PFSK-1 (cell line): ENCODE measurements at regions not wholly inside any gene's neighbourhood (a gene's known extent, or its start where the extent isn't known, plus 50 kb on each side); places are given as distances from the start of the nearest gene placed in this dataset.

Experiments used
- FOXP2 ChIP-seq: optimal IDR thresholded peaks from 2 replicates; pipeline ENCODE3; 2011; ENCODE audit warnings: borderline replicate concordance, control low read depth, inconsistent platforms; ENCODE audit not compliant: insufficient read depth; ENCODE audit errors: extremely low read length, extremely low read depth
- POLR2AphosphoS5 ChIP-seq: IDR thresholded peaks from 2 replicates; pipeline ENCODE4 v1.6.1; 2012; ENCODE audit warnings: low read depth, mild to moderate bottlenecking, control low read depth, low read length, moderate library complexity
- REST ChIP-seq, 2 experiments: IDR thresholded peaks; 2 replicates each; pipeline versions ENCODE4 v1.6.1 to v1.8.0; 2011 to 2012; ENCODE audit warnings: low read depth in 2 of 2, low read length in 2 of 2, control low read depth in 1 of 2, inconsistent platforms in 1 of 2, mild to moderate bottlenecking in 1 of 2, moderate library complexity in 1 of 2; ENCODE audit not compliant: insufficient read depth in 1 of 2
- SIN3A ChIP-seq: IDR thresholded peaks from 2 replicates; pipeline ENCODE4 v1.6.1; 2012; ENCODE audit warnings: mild to moderate bottlenecking, low read length, moderate library complexity, borderline replicate concordance; ENCODE audit not compliant: insufficient read depth
- TAF1 ChIP-seq: IDR thresholded peaks from 2 replicates; pipeline ENCODE4 v1.6.1; 2012; ENCODE audit warnings: low read length, control low read depth, borderline replicate concordance; ENCODE audit not compliant: insufficient read depth

DNA sequence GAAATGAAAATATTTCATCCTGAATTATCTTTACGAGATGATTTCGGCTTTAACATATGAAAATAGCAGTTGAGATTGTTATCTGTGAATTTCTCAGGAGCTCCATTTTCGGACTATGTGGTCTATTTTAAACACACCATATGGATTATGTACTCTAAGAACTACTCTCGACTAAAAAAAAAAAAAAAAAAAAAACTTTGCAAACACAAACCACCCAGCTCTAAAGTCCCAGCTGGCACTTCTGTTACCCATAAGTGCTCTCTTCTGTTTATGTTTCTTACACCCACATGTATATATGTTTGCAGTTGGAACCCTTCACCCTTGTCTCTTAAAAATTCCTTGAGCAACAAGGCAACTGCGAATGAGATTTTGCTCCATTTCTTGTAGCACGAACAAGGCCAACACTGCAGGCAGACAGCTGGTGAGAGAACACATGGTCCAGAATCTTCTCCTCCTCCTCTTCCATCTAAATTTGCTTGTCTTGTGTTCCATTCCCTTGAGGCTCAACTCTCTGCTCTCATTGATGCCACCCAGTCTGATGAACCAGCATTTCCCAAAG is 172.7 kb upstream of the HCCS start:
- TF ChIP-seq TAF1 (no peak), SIN3A (no peak), FOXP2 (no peak)

DNA sequence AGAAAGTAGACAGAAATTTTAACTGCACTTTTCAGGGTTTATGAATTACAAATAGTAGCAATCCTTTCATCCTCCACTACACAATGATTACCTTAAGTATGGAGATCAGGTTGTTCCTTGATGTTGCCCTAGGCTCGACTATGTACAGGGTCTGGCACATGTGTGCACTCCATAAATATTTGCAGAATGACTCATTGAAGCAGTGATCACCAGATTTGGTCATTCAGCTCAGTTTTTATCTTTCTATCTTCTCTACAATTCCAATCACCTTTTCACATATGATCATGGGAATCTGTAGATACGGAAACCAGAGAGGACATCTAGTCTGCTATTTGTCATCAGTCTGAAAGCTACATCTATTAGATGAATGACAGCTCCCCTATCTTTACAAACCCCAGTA is 171.7 kb upstream of the HCCS start:
- TF ChIP-seq SIN3A: no peak
- no peak for TF ChIP-seq TAF1
- TF ChIP-seq FOXP2: no peak
- no peak for TF ChIP-seq POLR2AphosphoS5
- no peak for TF ChIP-seq REST (IDR thresholded peaks at IDR 0.05; ENCODE audit: insufficient read depth in 1 of 2, low read depth in 2 of 2, low read length in 2 of 2)

GRCh38 chrX:10944136-10944885 is 166.8 kb upstream of the HCCS start:
- TF ChIP-seq SIN3A (no peak), REST (IDR thresholded peaks at IDR 0.05; ENCODE audit: insufficient read depth in 1 of 2, low read depth in 2 of 2, low read length in 2 of 2) (no peak), TAF1 (no peak), POLR2AphosphoS5 (no peak), FOXP2 (no peak)

DNA sequence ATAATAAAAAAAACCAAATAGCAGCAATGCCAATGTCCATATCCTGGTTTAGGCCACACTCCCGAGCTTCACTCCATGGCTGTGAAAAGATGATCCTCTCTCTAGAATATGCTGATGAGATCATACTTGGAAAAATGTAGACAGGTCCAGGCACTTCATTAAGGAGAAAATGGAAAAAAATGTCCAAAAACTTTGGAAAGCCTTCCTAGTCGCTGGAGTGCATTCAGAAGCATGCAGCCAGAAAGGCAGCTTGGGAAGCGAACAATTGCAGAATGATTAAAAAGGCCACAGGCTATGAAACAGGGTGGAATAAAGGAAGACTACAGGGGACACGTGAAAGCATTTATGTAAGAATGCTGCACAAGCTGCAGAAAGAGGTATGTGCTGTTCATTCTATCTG is 165.6 kb upstream of the HCCS start:
- TF ChIP-seq FOXP2: no peak
- no peak for TF ChIP-seq SIN3A
- no peak for TF ChIP-seq REST (IDR thresholded peaks at IDR 0.05; ENCODE audit: insufficient read depth in 1 of 2, low read depth in 2 of 2, low read length in 2 of 2)
- TF ChIP-seq POLR2AphosphoS5: no peak
- TF ChIP-seq TAF1: no peak

DNA sequence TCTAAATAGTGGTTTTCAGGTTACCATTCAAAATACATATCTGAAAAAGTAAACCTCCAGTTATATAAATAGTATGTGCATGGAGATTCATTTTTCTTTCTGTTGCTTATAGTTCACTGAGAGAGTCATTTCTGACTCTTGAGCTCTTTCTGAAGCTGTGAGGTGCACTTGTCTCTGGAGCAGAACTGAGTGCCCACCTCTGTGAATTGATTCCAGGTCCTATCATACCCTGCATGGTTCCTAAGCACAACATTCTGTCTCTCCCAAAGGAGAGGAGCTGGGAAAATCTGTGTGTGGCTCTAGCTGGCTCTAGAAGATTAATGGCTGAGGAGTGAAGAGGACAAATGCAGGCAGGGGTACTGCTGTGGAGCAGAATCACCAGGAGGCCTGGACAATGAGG is 161.6 kb upstream of the HCCS start:
- TF ChIP-seq POLR2AphosphoS5 (no peak), FOXP2 (no peak), REST (IDR thresholded peaks at IDR 0.05; ENCODE audit: insufficient read depth in 1 of 2, low read depth in 2 of 2, low read length in 2 of 2) (no peak), SIN3A (no peak), TAF1 (no peak)
